ENCODE measurements at regions not wholly inside any gene's neighbourhood (a gene's known extent, or its start where the extent isn't known, plus 50 kb on each side); places are given as distances from the start of the nearest gene placed in this dataset.

GRCh38 chr12:25689996-25690501 is 137.0 kb upstream of the LMNTD1 start:
- Histone ChIP-seq H3K36me3 (no peaks in the 10 kb centered on the region), H3K4me1 (peaks cover 0 to 10% (median 3%) of the 10 kb centered on the region in 6 donors), H3K9me3 (peaks cover 0 to 10% (median 0%) of the 10 kb centered on the region in 8 donors), H3K4me3 (no peak overlapping the region), H3K27ac (no peak overlapping the region), H3K27me3 (replicated peaks in 1 of 7) (peaks cover 0 to 22% (median 0%) of the 10 kb centered on the region in 7 donors)
- intact Hi-C loops (cut with DNase I; ENCODE audit: low total_unique reads) = no loop called here
- whole genome bisulfite sequencing, 5 donors = 60 to 78% (median 70%) methylated on average over 5 of the region's 5 CpGs
- DNase-seq = no peak
- TF ChIP-seq POLR2A (IDR thresholded peaks at IDR 0.05) = no peak
- no peak for TF ChIP-seq POLR2AphosphoS5 (IDR thresholded peaks at IDR 0.05)
- TF ChIP-seq CTCF (IDR thresholded peaks at IDR 0.05 in 8 of 11, conservative IDR thresholded peaks at IDR 0.05 in 3 of 11) = no peak

- Histone ChIP-seq H3K9me3 (peaks cover 0 to 9% (median under 1%) of the 10 kb centered on the region in 8 donors), H3K4me3 (no peak overlapping the region), H3K27me3 (replicated peaks in 1 of 7) (peaks cover 0 to 19% (median 0%) of the 10 kb centered on the region in 7 donors), H3K4me1 (peaks cover 0 to 10% (median 3%) of the 10 kb centered on the region in 6 donors), H3K36me3 (no peaks in the 10 kb centered on the region), H3K27ac (no peak overlapping the region)
- WGBS, 5 donors = 47 to 65% (median 51%) methylated on average over 8 of the region's 8 CpGs
- no peak for TF ChIP-seq CTCF (IDR thresholded peaks at IDR 0.05 in 8 of 11, conservative IDR thresholded peaks at IDR 0.05 in 3 of 11)
- DNase-seq = no peak
- intact Hi-C loops (cut with DNase I; ENCODE audit: low total_unique reads) = no loop called here
These were observed 138.1 kb upstream of the LMNTD1 start for GRCh38 chr12:25690996-25691864.

GRCh38 chr12:25691865-25692114 is 138.7 kb upstream of the LMNTD1 start:
- peaks cover 0 to 10% (median 3%) of the 10 kb centered on the region in 6 donors for H3K4me1 ChIP-seq
- no peak for DNase-seq
- WGBS, 5 donors = 78 to 92% (median 87%) methylated on average over 4 of the region's 4 CpGs
- no peaks in the 10 kb centered on the region for H3K36me3 ChIP-seq
- H3K4me3 ChIP-seq = no peak overlapping the region
- H3K9me3 ChIP-seq = peaks cover 0 to 8% (median 5%) of the 10 kb centered on the region in 8 donors
- TF ChIP-seq POLR2A (IDR thresholded peaks at IDR 0.05) (no peak), CTCF (IDR thresholded peaks at IDR 0.05 in 8 of 11, conservative IDR thresholded peaks at IDR 0.05 in 3 of 11) (no peak), POLR2AphosphoS5 (IDR thresholded peaks at IDR 0.05) (no peak)
- intact Hi-C loops (cut with DNase I; ENCODE audit: low total_unique reads) = no loop called here
- H3K27me3 ChIP-seq (replicated peaks in 1 of 7) = peaks cover 0 to 16% (median 0%) of the 10 kb centered on the region in 7 donors
- H3K27ac ChIP-seq = no peak overlapping the region

Data from spleen (tissue), 11 donors.